RWPE2 (cell line): ENCODE measurements at regions not wholly inside any gene's neighbourhood (a gene's known extent, or its start where the extent isn't known, plus 50 kb on each side); places are given as distances from the start of the nearest gene placed in this dataset.

ENCODE experiments used
- ATAC-seq: fragments of 200-7000 bp; cut with Tn5 transposase; 3 replicates; pipeline ENCODE4 v1.9.1; 2021; ENCODE audit warnings: low read depth
- DNase-seq: peaks from one replicate; pipeline ENCODE4 v3.0.0-alpha.2; 2020; ENCODE audit warnings: low spot score
- H3K27ac ChIP-seq: fragments of 450-650 bp; 2 replicates; pipeline ENCODE4 v1.5.1; 2017; ENCODE audit warnings: mild to moderate bottlenecking; ENCODE audit not compliant: poor library complexity, severe bottlenecking
- H3K27me3 ChIP-seq: fragments of 250-450 bp; sonication (Bioruptor Pico); 2 replicates; pipeline ENCODE4 v1.5.1; 2021; ENCODE audit warnings: mild to moderate bottlenecking, moderate library complexity; ENCODE audit not compliant: insufficient read depth, poor library complexity, severe bottlenecking
- H3K36me3 ChIP-seq: fragments of 250-450 bp; sonication (Bioruptor Pico); 2 replicates; pipeline ENCODE4 v1.5.1; 2020; ENCODE audit warnings: low read depth, mild to moderate bottlenecking, moderate library complexity
- H3K4me1 ChIP-seq: fragments of 250-450 bp; sonication (Bioruptor Pico); 2 replicates; pipeline ENCODE4 v1.5.1; 2021; ENCODE audit warnings: mild to moderate bottlenecking, moderate library complexity; ENCODE audit not compliant: insufficient read depth, poor library complexity, severe bottlenecking
- H3K4me3 ChIP-seq: fragments of 250-450 bp; sonication (Bioruptor Pico); 2 replicates; pipeline ENCODE4 v1.5.1; 2021; ENCODE audit warnings: mild to moderate bottlenecking, moderate library complexity; ENCODE audit not compliant: severe bottlenecking
- H3K9me3 ChIP-seq: fragments of 250-450 bp; sonication (Bioruptor Pico); 2 replicates; pipeline ENCODE4 v1.5.1; 2021; ENCODE audit warnings: mild to moderate bottlenecking, moderate library complexity; ENCODE audit not compliant: severe bottlenecking
- CTCF ChIP-seq: fragments of 450-650 bp; IDR thresholded peaks from one replicate; pipeline ENCODE4 v1.5.1; 2017; ENCODE audit warnings: mild to moderate bottlenecking, moderate library complexity; ENCODE audit not compliant: poor library complexity, severe bottlenecking

GRCh38 chr9:30800421-30800820 is 1584.0 kb upstream of the ACO1 start:
- peaks cover 4% of the 10 kb centered on the region for H3K27me3 ChIP-seq
- H3K27ac ChIP-seq = no peak overlapping the region
- H3K4me3 ChIP-seq = no peak overlapping the region
- H3K4me1 ChIP-seq = no peaks in the 10 kb centered on the region
- no peaks in the 10 kb centered on the region for H3K36me3 ChIP-seq
- no peak for DNase-seq
- no peaks in the 10 kb centered on the region for H3K9me3 ChIP-seq
- ATAC-seq = no peak
- no peak for TF ChIP-seq CTCF

- Histone ChIP-seq H3K9me3 (no peaks in the 10 kb centered on the region), H3K4me1 (no peaks in the 10 kb centered on the region), H3K36me3 (no peaks in the 10 kb centered on the region), H3K4me3 (no peak overlapping the region), H3K27me3 (no peaks in the 10 kb centered on the region), H3K27ac (no peak overlapping the region)
- no peak for TF ChIP-seq CTCF
- DNase-seq (no peak), ATAC-seq (no peak)
Measured at GRCh38 chr9:30812821-30813220, 1571.6 kb upstream of the ACO1 start.

GRCh38 chr9:30815585-30815984 is 1568.9 kb upstream of the ACO1 start:
- TF ChIP-seq CTCF = no peak
- H3K27me3 ChIP-seq = no peaks in the 10 kb centered on the region
- no peaks in the 10 kb centered on the region for H3K36me3 ChIP-seq
- no peaks in the 10 kb centered on the region for H3K4me1 ChIP-seq
- no peak overlapping the region for H3K27ac ChIP-seq
- no peak overlapping the region for H3K4me3 ChIP-seq
- no peak for DNase-seq
- no peak for ATAC-seq
- no peaks in the 10 kb centered on the region for H3K9me3 ChIP-seq

GRCh38 chr9:30845136-30845535 is 1539.3 kb upstream of the ACO1 start:
- Histone ChIP-seq H3K27ac (no peak overlapping the region), H3K4me1 (no peaks in the 10 kb centered on the region), H3K9me3 (no peaks in the 10 kb centered on the region), H3K36me3 (no peaks in the 10 kb centered on the region), H3K27me3 (no peaks in the 10 kb centered on the region), H3K4me3 (no peak overlapping the region)
- no peak for TF ChIP-seq CTCF
- DNase-seq = no peak
- no peak for ATAC-seq

GRCh38 chr9:30846651-30847050 is 1537.8 kb upstream of the ACO1 start:
- ATAC-seq (no peak), DNase-seq (no peak)
- Histone ChIP-seq H3K4me3 (no peak overlapping the region), H3K27me3 (no peaks in the 10 kb centered on the region), H3K27ac (no peak overlapping the region), H3K9me3 (no peaks in the 10 kb centered on the region), H3K36me3 (no peaks in the 10 kb centered on the region), H3K4me1 (no peaks in the 10 kb centered on the region)
- TF ChIP-seq CTCF = no peak
